Ovary (tissue), 7 donors: ENCODE measurements at regions not wholly inside any gene's neighbourhood (a gene's known extent, or its start where the extent isn't known, plus 50 kb on each side); places are given as distances from the start of the nearest gene placed in this dataset.

Experiments used
- DNase-seq, 5 donors: peaks; one replicate each; pipeline ENCODE4 v3.0.0-alpha.2; 2019 to 2020
- H3K27ac ChIP-seq, 2 donors: fragments of 200-600 bp; one replicate each; pipeline versions ENCODE4 v1.5.1 to v1.8.0; 2019 to 2022
- H3K27me3 ChIP-seq: fragments of 200-600 bp; one replicate; pipeline ENCODE4 v1.8.0; 2022
- H3K36me3 ChIP-seq: fragments of 200-600 bp; sonication (generic); one replicate; pipeline ENCODE4 v1.5.1; 2019
- H3K4me1 ChIP-seq: one replicate; pipeline ENCODE4 v1.8.1; 2013; ENCODE audit warnings: mild to moderate bottlenecking, moderate library complexity; ENCODE audit not compliant: insufficient read depth
- H3K4me3 ChIP-seq: fragments of 200-600 bp; sonication (generic); one replicate; pipeline ENCODE4 v1.5.1; 2017
- H3K9me3 ChIP-seq, 2 donors: fragments of 200-600 bp in 1 of 2; sonication (generic) in 1 of 2; one replicate each; pipeline versions ENCODE4 v1.5.1 to v1.8.1; 2013 to 2019; ENCODE audit warnings: mild to moderate bottlenecking in 1 of 2, moderate library complexity in 1 of 2
- CTCF ChIP-seq, 3 donors: fragments of 450-650 bp in 2 of 3; fragments of 200-600 bp in 1 of 3; IDR thresholded peaks; one replicate each; pipeline versions ENCODE4 v1.5.1 to v1.8.0; 2016 to 2022; ENCODE audit warnings: antibody characterized with exemption in 3 of 3, mild to moderate bottlenecking in 1 of 3
- EP300 ChIP-seq: sonication (generic); formaldehyde crosslinking; IDR thresholded peaks from one replicate; pipeline ENCODE4 v1.6.1; 2017; ENCODE audit warnings: antibody characterized with exemption
- POLR2A ChIP-seq: fragments of 450-650 bp; IDR thresholded peaks from one replicate; pipeline ENCODE4 v1.6.1; 2017; ENCODE audit warnings: antibody characterized with exemption, mild to moderate bottlenecking, moderate library complexity
- WGBS, 3 donors: extraction: QIAGEN DNeasy Blood & Tissue Kit in 1 of 3; methylation state at CpG; one replicate each; pipeline versions ENCODE4 v1.1.5 to v1.1.7; 2013 to 2017; 5-methylcytosine and 5-hydroxymethylcytosine counted together
- intact Hi-C, 4 donors: fragments of 100-400 bp; cut with DNase I; formaldehyde crosslinking; loops; one replicate each; pipeline versions ENCODE4 v1.11.0 to v1.15.1; 2022 to 2023
- donor health status: DM: no; HTN: no; CAD: no; lungs with moderate emphysema.
- donor health status: DM: no; HTN: no; CAD: no.
- donor health status: Bipolar disorder and iron deficiency.
- donor health status: DM: no; HTN: no; CAD: no.
- donor health status: DM: yes; HTN: yes; CAD: no.

- TF ChIP-seq EP300, result no peak
- no peak for TF ChIP-seq CTCF (IDR thresholded peaks at IDR 0.05)
- TF ChIP-seq POLR2A, result no peak
- Histone ChIP-seq H3K27me3 (no peaks in the 10 kb centered on the region), H3K4me1 (no peaks in the 10 kb centered on the region), H3K9me3 (no peaks in the 10 kb centered on the region), H3K36me3 (no peaks in the 10 kb centered on the region), H3K27ac (no peak overlapping the region), H3K4me3 (no peak overlapping the region)
- no peak for DNase-seq
- intact Hi-C loops, result no loop called here
These were observed 516.4 kb upstream of the SPRY2 start for GRCh38 chr13:80857321-80857720.

- no peaks in the 10 kb centered on the region for H3K36me3 ChIP-seq
- intact Hi-C loops, result no loop called here
- no peaks in the 10 kb centered on the region for H3K9me3 ChIP-seq
- DNase-seq, result no peak
- H3K27me3 ChIP-seq, result no peaks in the 10 kb centered on the region
- H3K4me1 ChIP-seq, result no peaks in the 10 kb centered on the region
- H3K4me3 ChIP-seq, result no peak overlapping the region
- 66 to 75% (median 67%) methylated on average over 2 of the region's 2 CpGs for WGBS, 3 donors
- H3K27ac ChIP-seq, result no peak overlapping the region
- TF ChIP-seq EP300 (no peak), POLR2A (no peak), CTCF (IDR thresholded peaks at IDR 0.05) (no peak)
These were observed 509.8 kb upstream of the SPRY2 start for GRCh38 chr13:80850771-80851170.

GRCh38 chr13:80844164-80844563 is 503.2 kb upstream of the SPRY2 start:
- Histone ChIP-seq H3K27me3 (no peaks in the 10 kb centered on the region), H3K4me3 (no peak overlapping the region), H3K27ac (no peak overlapping the region), H3K4me1 (no peaks in the 10 kb centered on the region), H3K9me3 (no peaks in the 10 kb centered on the region), H3K36me3 (no peaks in the 10 kb centered on the region)
- WGBS, 3 donors, result 90 to 94% (median 91%) methylated on average over 1 of the region's 1 CpG
- TF ChIP-seq POLR2A (no peak), CTCF (IDR thresholded peaks at IDR 0.05) (no peak), EP300 (no peak)
- intact Hi-C loops, result no loop called here
- DNase-seq, result no peak

GRCh38 chr13:80841414-80841813 is 500.5 kb upstream of the SPRY2 start:
- 21 to 38% (median 25%) methylated on average over 1 of the region's 1 CpG for whole genome bisulfite sequencing, 3 donors
- DNase-seq, result no peak

More at GRCh38 chr13:80841414-80841813, 500.5 kb upstream of the SPRY2 start:
- H3K36me3 ChIP-seq, result no peaks in the 10 kb centered on the region
- TF ChIP-seq CTCF (IDR thresholded peaks at IDR 0.05), result no peak
- TF ChIP-seq EP300, result no peak
- no peak for TF ChIP-seq POLR2A
- H3K4me3 ChIP-seq, result no peak overlapping the region
- H3K9me3 ChIP-seq, result no peaks in the 10 kb centered on the region
- no peaks in the 10 kb centered on the region for H3K4me1 ChIP-seq
- intact Hi-C loops, result no loop called here
- no peaks in the 10 kb centered on the region for H3K27me3 ChIP-seq
- no peak overlapping the region for H3K27ac ChIP-seq
